Parathyroid adenoma (tissue), 2 donors: ENCODE measurements at regions not wholly inside any gene's neighbourhood (a gene's known extent, or its start where the extent isn't known, plus 50 kb on each side); places are given as distances from the start of the nearest gene placed in this dataset.

Experiments
- H2AFZ ChIP-seq: fragments of 300-600 bp; sonication (generic); one replicate; pipeline ENCODE4 v1.7.0; 2017; ENCODE audit warnings: antibody characterized with exemption, mild to moderate bottlenecking
- H3K27ac ChIP-seq: fragments of 300-600 bp; sonication (generic); one replicate; pipeline ENCODE4 v1.7.0; 2017
- H3K27me3 ChIP-seq: fragments of 300-600 bp; sonication (generic); one replicate; pipeline ENCODE4 v1.7.0; 2017; ENCODE audit warnings: low read length; ENCODE audit not compliant: control insufficient read depth, insufficient read depth
- H3K36me3 ChIP-seq: fragments of 300-600 bp; sonication (generic); one replicate; pipeline ENCODE4 v1.7.0; 2017; ENCODE audit warnings: low read length; ENCODE audit not compliant: control insufficient read depth, insufficient read depth
- H3K4me1 ChIP-seq: fragments of 300-600 bp; sonication (generic); one replicate; pipeline ENCODE4 v1.7.0; 2017; ENCODE audit warnings: control low read depth
- H3K4me2 ChIP-seq: fragments of 300-600 bp; sonication (generic); one replicate; pipeline ENCODE4 v1.7.0; 2017; ENCODE audit warnings: low read length
- H3K4me3 ChIP-seq: fragments of 300-600 bp; sonication (generic); one replicate; pipeline ENCODE4 v1.7.0; 2017; ENCODE audit warnings: low read depth, low read length
- H3K79me2 ChIP-seq: fragments of 300-600 bp; sonication (generic); one replicate; pipeline ENCODE4 v1.7.0; 2017; ENCODE audit warnings: control low read depth
- H3K9ac ChIP-seq: fragments of 300-600 bp; sonication (generic); one replicate; pipeline ENCODE4 v1.7.0; 2017; ENCODE audit warnings: mild to moderate bottlenecking
- H3K9me3 ChIP-seq: fragments of 300-600 bp; sonication (generic); one replicate; pipeline ENCODE4 v1.7.0; 2017; ENCODE audit warnings: low read length; ENCODE audit not compliant: control insufficient read depth
- CTCF ChIP-seq: fragments of 300-600 bp; sonication (generic); IDR thresholded peaks from one replicate; pipeline ENCODE4 v1.7.0; 2017; ENCODE audit warnings: antibody characterized with exemption, mild to moderate bottlenecking
- donor health status: primary hyperparathyroidism.

DNA sequence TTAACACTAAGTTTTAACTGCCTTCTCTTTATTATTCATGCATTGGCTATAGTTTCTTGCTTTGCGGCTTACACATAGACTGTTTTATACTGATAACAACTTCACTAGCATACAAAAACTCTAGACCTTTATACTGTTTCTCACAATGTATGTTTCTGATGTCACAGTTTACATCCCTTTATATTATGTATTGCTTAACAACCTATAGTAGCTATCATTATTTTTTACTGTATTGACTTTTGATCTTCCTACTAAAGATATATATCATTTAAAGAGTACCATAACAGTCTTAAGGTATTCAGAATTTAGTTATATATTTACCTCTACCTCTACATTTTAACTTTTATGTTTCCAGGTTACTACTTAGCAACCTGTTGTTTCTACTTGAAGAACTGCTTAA is 543.3 kb upstream of the ARGLU1 start:
- H3K79me2 ChIP-seq, result no peaks in the 10 kb centered on the region
- no peaks in the 10 kb centered on the region for H3K9me3 ChIP-seq
- H3K27me3 ChIP-seq, result no peaks in the 10 kb centered on the region
- H2AFZ ChIP-seq, result no peak overlapping the region
- H3K4me2 ChIP-seq, result no peak overlapping the region
- H3K9ac ChIP-seq, result no peak overlapping the region
- no peak for TF ChIP-seq CTCF
- no peaks in the 10 kb centered on the region for H3K36me3 ChIP-seq
- no peak overlapping the region for H3K4me3 ChIP-seq
- no peak overlapping the region for H3K27ac ChIP-seq
- no peaks in the 10 kb centered on the region for H3K4me1 ChIP-seq

- Histone ChIP-seq H3K9me3 (no peaks in the 10 kb centered on the region), H3K4me2 (no peak overlapping the region), H3K27me3 (no peaks in the 10 kb centered on the region), H3K4me1 (no peaks in the 10 kb centered on the region), H3K36me3 (no peaks in the 10 kb centered on the region), H3K79me2 (no peaks in the 10 kb centered on the region), H2AFZ (no peak overlapping the region), H3K9ac (no peak overlapping the region), H3K27ac (no peak overlapping the region), H3K4me3 (no peak overlapping the region)
- no peak for TF ChIP-seq CTCF
These were observed 536.7 kb upstream of the ARGLU1 start for GRCh38 chr13:107104631-107105030.

DNA sequence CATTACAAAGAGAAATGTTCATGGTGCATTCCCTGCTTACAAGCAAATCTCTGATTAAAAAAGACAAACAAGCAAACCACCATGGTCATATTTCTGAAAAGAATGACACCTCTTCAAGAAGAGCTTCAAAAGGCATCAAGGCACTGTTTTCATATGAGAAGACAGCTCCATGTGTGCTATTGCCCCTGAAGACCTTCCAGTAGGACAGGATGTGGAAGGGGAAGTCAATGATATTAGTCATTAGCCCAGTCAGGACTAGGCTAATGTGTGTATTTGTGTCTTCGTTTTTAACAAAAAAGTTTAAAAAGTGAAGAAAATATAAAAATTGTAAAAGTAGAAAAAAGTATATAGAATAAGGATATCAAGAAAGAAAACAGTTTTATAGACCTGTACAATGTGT is 534.7 kb upstream of the ARGLU1 start:
- Histone ChIP-seq H3K79me2 (no peaks in the 10 kb centered on the region), H2AFZ (no peak overlapping the region), H3K27ac (no peak overlapping the region), H3K9ac (no peak overlapping the region), H3K4me3 (no peak overlapping the region), H3K4me2 (no peak overlapping the region), H3K27me3 (no peaks in the 10 kb centered on the region), H3K4me1 (no peaks in the 10 kb centered on the region), H3K9me3 (no peaks in the 10 kb centered on the region), H3K36me3 (no peaks in the 10 kb centered on the region)
- no peak for TF ChIP-seq CTCF

- Histone ChIP-seq H3K4me3 (no peak overlapping the region), H3K9me3 (no peaks in the 10 kb centered on the region), H3K36me3 (no peaks in the 10 kb centered on the region), H2AFZ (no peak overlapping the region), H3K9ac (no peak overlapping the region), H3K4me2 (no peak overlapping the region), H3K27me3 (no peaks in the 10 kb centered on the region), H3K79me2 (no peaks in the 10 kb centered on the region), H3K27ac (no peak overlapping the region), H3K4me1 (no peaks in the 10 kb centered on the region)
- no peak for TF ChIP-seq CTCF
These were observed 531.7 kb upstream of the ARGLU1 start for GRCh38 chr13:107099661-107100060.

DNA sequence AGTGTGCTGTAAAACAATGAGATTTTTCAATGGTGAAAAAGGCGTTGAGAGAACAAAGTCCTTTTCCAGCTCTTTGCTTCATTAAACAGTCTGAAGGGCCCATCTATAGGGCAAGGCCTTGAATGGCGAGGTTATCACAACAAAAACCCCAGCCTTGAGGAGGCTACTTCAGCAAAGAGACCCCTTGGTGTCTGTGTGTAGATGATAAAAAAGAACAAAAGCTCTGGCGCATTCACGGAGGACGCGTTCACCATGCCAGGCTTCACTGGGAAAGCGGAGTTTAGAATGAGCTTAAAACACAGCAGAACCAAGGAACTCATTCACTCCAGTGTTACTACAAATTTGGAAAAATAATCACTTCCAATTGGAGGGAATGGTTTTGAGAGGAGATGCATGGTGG is 530.0 kb upstream of the ARGLU1 start:
- H3K9ac ChIP-seq, result no peak overlapping the region
- H3K4me1 ChIP-seq, result no peaks in the 10 kb centered on the region
- no peak overlapping the region for H3K4me2 ChIP-seq
- H3K9me3 ChIP-seq, result no peaks in the 10 kb centered on the region
- H3K36me3 ChIP-seq, result no peaks in the 10 kb centered on the region
- no peak overlapping the region for H3K27ac ChIP-seq
- TF ChIP-seq CTCF, result no peak
- H3K4me3 ChIP-seq, result no peak overlapping the region
- H3K79me2 ChIP-seq, result no peaks in the 10 kb centered on the region
- H2AFZ ChIP-seq, result no peak overlapping the region
- no peaks in the 10 kb centered on the region for H3K27me3 ChIP-seq
